IPS-18a (cell line): ENCODE measurements at regions not wholly inside any gene's neighbourhood (a gene's known extent, or its start where the extent isn't known, plus 50 kb on each side); places are given as distances from the start of the nearest gene placed in this dataset.

Experiments used
- H3K27ac ChIP-seq: one replicate; pipeline ENCODE4 v1.5.1; 2013; ENCODE audit warnings: low read length
- H3K27me3 ChIP-seq: one replicate; pipeline ENCODE4 v1.6.1; 2013; ENCODE audit warnings: mild to moderate bottlenecking, low read length; ENCODE audit not compliant: control insufficient read depth, insufficient read depth
- H3K36me3 ChIP-seq: one replicate; pipeline ENCODE4 v1.6.1; 2013; ENCODE audit warnings: low read depth, low read length; ENCODE audit not compliant: control insufficient read depth
- H3K4me1 ChIP-seq: one replicate; pipeline ENCODE4 v1.6.1; 2013; ENCODE audit warnings: low read depth, low read length; ENCODE audit not compliant: control insufficient read depth
- H3K4me3 ChIP-seq: one replicate; pipeline ENCODE4 v1.5.1; 2013; ENCODE audit warnings: low read length
- H3K9ac ChIP-seq: one replicate; pipeline ENCODE4 v1.6.1; 2013; ENCODE audit warnings: mild to moderate bottlenecking, low read length, moderate library complexity
- H3K9me3 ChIP-seq: one replicate; pipeline ENCODE4 v1.6.1; 2013; ENCODE audit warnings: low read depth, low read length; ENCODE audit not compliant: control insufficient read depth

GRCh38 chr12:88793096-88793495, 212.8 kb upstream of the KITLG start:
- no peaks in the 10 kb centered on the region for H3K4me1 ChIP-seq
- H3K27me3 ChIP-seq = no peaks in the 10 kb centered on the region
- H3K27ac ChIP-seq = no peak overlapping the region

GRCh38 chr12:88790231-88790630, 210.0 kb upstream of the KITLG start:
- Histone ChIP-seq H3K9me3 (peaks cover 11% of the 10 kb centered on the region), H3K27ac (no peak overlapping the region), H3K4me3 (no peak overlapping the region), H3K9ac (no peak overlapping the region), H3K4me1 (no peaks in the 10 kb centered on the region), H3K27me3 (no peaks in the 10 kb centered on the region), H3K36me3 (no peaks in the 10 kb centered on the region)

More at GRCh38 chr12:88793096-88793495, 212.8 kb upstream of the KITLG start:
- no peak overlapping the region for H3K9ac ChIP-seq
- peaks cover 11% of the 10 kb centered on the region for H3K9me3 ChIP-seq
- H3K4me3 ChIP-seq = no peak overlapping the region
- H3K36me3 ChIP-seq = no peaks in the 10 kb centered on the region

- Histone ChIP-seq H3K9ac (no peak overlapping the region), H3K27me3 (no peaks in the 10 kb centered on the region), H3K4me1 (no peaks in the 10 kb centered on the region), H3K27ac (no peak overlapping the region), H3K36me3 (no peaks in the 10 kb centered on the region), H3K4me3 (no peak overlapping the region), H3K9me3 (no peaks in the 10 kb centered on the region)
Measured at GRCh38 chr12:88784166-88784565, 203.9 kb upstream of the KITLG start.

- no peaks in the 10 kb centered on the region for H3K4me1 ChIP-seq
- no peak overlapping the region for H3K4me3 ChIP-seq
- H3K27me3 ChIP-seq = no peaks in the 10 kb centered on the region
- no peaks in the 10 kb centered on the region for H3K9me3 ChIP-seq
- no peak overlapping the region for H3K9ac ChIP-seq
- H3K27ac ChIP-seq = no peak overlapping the region
- H3K36me3 ChIP-seq = no peaks in the 10 kb centered on the region
Measured at GRCh38 chr12:88782351-88782750, 202.1 kb upstream of the KITLG start.

- H3K4me3 ChIP-seq = no peak overlapping the region
- H3K36me3 ChIP-seq = no peaks in the 10 kb centered on the region
- no peaks in the 10 kb centered on the region for H3K9me3 ChIP-seq
- H3K27me3 ChIP-seq = no peaks in the 10 kb centered on the region
- H3K4me1 ChIP-seq = no peaks in the 10 kb centered on the region
- H3K27ac ChIP-seq = no peak overlapping the region
- H3K9ac ChIP-seq = no peak overlapping the region
Measured at GRCh38 chr12:88781909-88782308, 201.6 kb upstream of the KITLG start.

- H3K36me3 ChIP-seq = no peaks in the 10 kb centered on the region
- no peaks in the 10 kb centered on the region for H3K4me1 ChIP-seq
- H3K27ac ChIP-seq = no peak overlapping the region
- no peaks in the 10 kb centered on the region for H3K27me3 ChIP-seq
- H3K9me3 ChIP-seq = no peaks in the 10 kb centered on the region
- no peak overlapping the region for H3K4me3 ChIP-seq
- H3K9ac ChIP-seq = no peak overlapping the region
Measured at GRCh38 chr12:88778064-88778463, 197.8 kb upstream of the KITLG start.

- H3K4me3 ChIP-seq = no peak overlapping the region
- H3K9me3 ChIP-seq = no peaks in the 10 kb centered on the region
- no peaks in the 10 kb centered on the region for H3K27me3 ChIP-seq
- no peaks in the 10 kb centered on the region for H3K4me1 ChIP-seq
- no peak overlapping the region for H3K27ac ChIP-seq
- no peak overlapping the region for H3K9ac ChIP-seq
- no peaks in the 10 kb centered on the region for H3K36me3 ChIP-seq
Measured at GRCh38 chr12:88775742-88776151, 195.5 kb upstream of the KITLG start.

GRCh38 chr12:88767699-88768098, 187.4 kb upstream of the KITLG start:
- no peak overlapping the region for H3K27ac ChIP-seq
- H3K9ac ChIP-seq = no peak overlapping the region
- no peaks in the 10 kb centered on the region for H3K27me3 ChIP-seq
- no peaks in the 10 kb centered on the region for H3K36me3 ChIP-seq
- peaks cover 9% of the 10 kb centered on the region for H3K4me1 ChIP-seq
- no peaks in the 10 kb centered on the region for H3K9me3 ChIP-seq
- H3K4me3 ChIP-seq = no peak overlapping the region

- no peaks in the 10 kb centered on the region for H3K27me3 ChIP-seq
- H3K9ac ChIP-seq = no peak overlapping the region
- H3K9me3 ChIP-seq = no peaks in the 10 kb centered on the region
- H3K4me3 ChIP-seq = no peak overlapping the region
- peaks cover 9% of the 10 kb centered on the region for H3K4me1 ChIP-seq
- no peak overlapping the region for H3K27ac ChIP-seq
- no peaks in the 10 kb centered on the region for H3K36me3 ChIP-seq
Measured at GRCh38 chr12:88764781-88765480, 184.7 kb upstream of the KITLG start.

GRCh38 chr12:88763536-88764100, 183.3 kb upstream of the KITLG start:
- H3K4me1 ChIP-seq = peaks cover 9% of the 10 kb centered on the region
- no peaks in the 10 kb centered on the region for H3K36me3 ChIP-seq
- no peak overlapping the region for H3K9ac ChIP-seq
- H3K27me3 ChIP-seq = no peaks in the 10 kb centered on the region
- no peak overlapping the region for H3K4me3 ChIP-seq
- H3K27ac ChIP-seq = no peak overlapping the region
- H3K9me3 ChIP-seq = no peaks in the 10 kb centered on the region

GRCh38 chr12:88758176-88758575, 177.9 kb upstream of the KITLG start:
- no peaks in the 10 kb centered on the region for H3K27me3 ChIP-seq
- no peak overlapping the region for H3K27ac ChIP-seq
- H3K9me3 ChIP-seq = no peaks in the 10 kb centered on the region
- H3K4me3 ChIP-seq = no peak overlapping the region
- H3K36me3 ChIP-seq = no peaks in the 10 kb centered on the region
- no peaks in the 10 kb centered on the region for H3K4me1 ChIP-seq
- H3K9ac ChIP-seq = no peak overlapping the region

- no peaks in the 10 kb centered on the region for H3K36me3 ChIP-seq
- H3K27ac ChIP-seq = no peak overlapping the region
- H3K9ac ChIP-seq = no peak overlapping the region
- no peak overlapping the region for H3K4me3 ChIP-seq
- no peaks in the 10 kb centered on the region for H3K4me1 ChIP-seq
- H3K9me3 ChIP-seq = no peaks in the 10 kb centered on the region
- no peaks in the 10 kb centered on the region for H3K27me3 ChIP-seq
Measured at GRCh38 chr12:88756917-88757316, 176.6 kb upstream of the KITLG start.
